ENCODE measurements at regions not wholly inside any gene's neighbourhood (a gene's known extent, or its start where the extent isn't known, plus 50 kb on each side); places are given as distances from the start of the nearest gene placed in this dataset.

- no peak for TF ChIP-seq POLR2A (IDR thresholded peaks at IDR 0.05)
- TF ChIP-seq CTCF (IDR thresholded peaks at IDR 0.05), result no peak
Observed at GRCh38 chr10:61564444-61564843, 98.3 kb upstream of the CABCOCO1 start.

All from thyroid gland (tissue), 4 donors.